K562 (cell line): ENCODE measurements at regions not wholly inside any gene's neighbourhood (a gene's known extent, or its start where the extent isn't known, plus 50 kb on each side); places are given as distances from the start of the nearest gene placed in this dataset.
A peak's percentile ranks its signal among the peaks of the same experiment; 100 is the strongest.

Source experiments
- ARID1B ChIP-seq: fragments of 450-650 bp; IDR thresholded peaks from 2 replicates; pipeline ENCODE4 v1.6.1; 2016; ENCODE audit warnings: antibody characterized with exemption, mild to moderate bottlenecking, inconsistent platforms
- GTF2F1 ChIP-seq: IDR thresholded peaks from 2 replicates; pipeline ENCODE4 v1.6.1; 2011; ENCODE audit warnings: low read depth, low read length, improper control_type of control experiment
- HNRNPLL ChIP-seq: fragments of 200-400 bp; formaldehyde crosslinking; IDR thresholded peaks from 2 replicates; pipeline ENCODE4 v1.6.1; 2017; ENCODE audit warnings: low read length, low read depth, mild to moderate bottlenecking; ENCODE audit not compliant: poor library complexity, severe bottlenecking
- HNRNPUL1 ChIP-seq: fragments of 200-400 bp; formaldehyde crosslinking; IDR thresholded peaks from 2 replicates; pipeline ENCODE4 v1.6.1; 2017; ENCODE audit warnings: low read length
- POLR2G ChIP-seq: fragments of 200-400 bp; formaldehyde crosslinking; IDR thresholded peaks from 2 replicates; pipeline ENCODE4 v1.6.1; 2017; ENCODE audit warnings: low read depth, mild to moderate bottlenecking, antibody characterized with exemption, low read length, moderate library complexity
- RFX7 ChIP-seq: fragments of 250-450 bp; sonication (Bioruptor Pico); IDR thresholded peaks from 2 replicates; pipeline ENCODE4 v1.5.1; 2021; ENCODE audit warnings: mild to moderate bottlenecking
- RUNX1 ChIP-seq: sonication (generic); IDR thresholded peaks from 2 replicates; pipeline ENCODE4 v1.6.1; 2016; ENCODE audit warnings: antibody characterized with exemption, low read depth
- SNRNP70 ChIP-seq: fragments of 200-400 bp; formaldehyde crosslinking; optimal IDR thresholded peaks from 2 replicates; pipeline ENCODE3; 2017; ENCODE audit warnings: low read depth, low read length
- TCF7L2 ChIP-seq: fragments of 150-350 bp; IDR thresholded peaks from 2 replicates; pipeline ENCODE4 v1.6.1; 2016; ENCODE audit warnings: low read depth, mild to moderate bottlenecking, low read length, moderate library complexity
- TEAD1 ChIP-seq, 2 experiments: fragments of 450-650 bp in 1 of 2; sonication (generic) in 1 of 2; formaldehyde crosslinking; IDR thresholded peaks; 2 replicates each; pipeline versions ENCODE4 v1.4.0 to v1.8.0; 2020 to 2022; ENCODE audit warnings: mild to moderate bottlenecking in 2 of 2, missing genetic modification reagents in 1 of 2
- XRCC4 ChIP-seq: IDR thresholded peaks from one replicate; pipeline ENCODE4 v1.6.1; 2011; ENCODE audit not compliant: insufficient read depth, insufficient read length; ENCODE audit errors: extremely low read depth
- ZKSCAN8 ChIP-seq: fragments of 200-800 bp; sonication (Bioruptor generic); IDR thresholded peaks from 2 replicates; pipeline ENCODE4 v1.6.1; 2016; ENCODE audit warnings: missing genetic modification characterization, missing compliant biosample characterization
- ZNF212 ChIP-seq: fragments of 450-650 bp; formaldehyde crosslinking; IDR thresholded peaks from 2 replicates; pipeline ENCODE4 v1.4.0; 2020; ENCODE audit warnings: mild to moderate bottlenecking
- ZNF444 ChIP-seq: fragments of 250-450 bp; sonication (Bioruptor Pico); IDR thresholded peaks from 2 replicates; pipeline ENCODE4 v1.4.0; 2020; ENCODE audit warnings: mild to moderate bottlenecking, moderate library complexity
- ZNF551 ChIP-seq: fragments of 250-450 bp; sonication (Bioruptor Pico); IDR thresholded peaks from 2 replicates; pipeline ENCODE4 v1.5.0; 2021; ENCODE audit warnings: mild to moderate bottlenecking, moderate library complexity
- TF ChIP-seq, protein P1 (sequence below): fragments of 200-600 bp; sonication (generic); IDR thresholded peaks from one replicate; pipeline ENCODE4 v1.6.1; 2012; ENCODE audit warnings: mild to moderate bottlenecking, low read depth, low read length, inconsistent platforms
- TF ChIP-seq, protein P2 (sequence below): fragments of 250-450 bp; sonication (Bioruptor Pico); IDR thresholded peaks from 2 replicates; pipeline ENCODE4 v1.8.0; 2022; ENCODE audit warnings: moderate library complexity, mild to moderate bottlenecking, inconsistent platforms

- TF ChIP-seq, protein P1, sequence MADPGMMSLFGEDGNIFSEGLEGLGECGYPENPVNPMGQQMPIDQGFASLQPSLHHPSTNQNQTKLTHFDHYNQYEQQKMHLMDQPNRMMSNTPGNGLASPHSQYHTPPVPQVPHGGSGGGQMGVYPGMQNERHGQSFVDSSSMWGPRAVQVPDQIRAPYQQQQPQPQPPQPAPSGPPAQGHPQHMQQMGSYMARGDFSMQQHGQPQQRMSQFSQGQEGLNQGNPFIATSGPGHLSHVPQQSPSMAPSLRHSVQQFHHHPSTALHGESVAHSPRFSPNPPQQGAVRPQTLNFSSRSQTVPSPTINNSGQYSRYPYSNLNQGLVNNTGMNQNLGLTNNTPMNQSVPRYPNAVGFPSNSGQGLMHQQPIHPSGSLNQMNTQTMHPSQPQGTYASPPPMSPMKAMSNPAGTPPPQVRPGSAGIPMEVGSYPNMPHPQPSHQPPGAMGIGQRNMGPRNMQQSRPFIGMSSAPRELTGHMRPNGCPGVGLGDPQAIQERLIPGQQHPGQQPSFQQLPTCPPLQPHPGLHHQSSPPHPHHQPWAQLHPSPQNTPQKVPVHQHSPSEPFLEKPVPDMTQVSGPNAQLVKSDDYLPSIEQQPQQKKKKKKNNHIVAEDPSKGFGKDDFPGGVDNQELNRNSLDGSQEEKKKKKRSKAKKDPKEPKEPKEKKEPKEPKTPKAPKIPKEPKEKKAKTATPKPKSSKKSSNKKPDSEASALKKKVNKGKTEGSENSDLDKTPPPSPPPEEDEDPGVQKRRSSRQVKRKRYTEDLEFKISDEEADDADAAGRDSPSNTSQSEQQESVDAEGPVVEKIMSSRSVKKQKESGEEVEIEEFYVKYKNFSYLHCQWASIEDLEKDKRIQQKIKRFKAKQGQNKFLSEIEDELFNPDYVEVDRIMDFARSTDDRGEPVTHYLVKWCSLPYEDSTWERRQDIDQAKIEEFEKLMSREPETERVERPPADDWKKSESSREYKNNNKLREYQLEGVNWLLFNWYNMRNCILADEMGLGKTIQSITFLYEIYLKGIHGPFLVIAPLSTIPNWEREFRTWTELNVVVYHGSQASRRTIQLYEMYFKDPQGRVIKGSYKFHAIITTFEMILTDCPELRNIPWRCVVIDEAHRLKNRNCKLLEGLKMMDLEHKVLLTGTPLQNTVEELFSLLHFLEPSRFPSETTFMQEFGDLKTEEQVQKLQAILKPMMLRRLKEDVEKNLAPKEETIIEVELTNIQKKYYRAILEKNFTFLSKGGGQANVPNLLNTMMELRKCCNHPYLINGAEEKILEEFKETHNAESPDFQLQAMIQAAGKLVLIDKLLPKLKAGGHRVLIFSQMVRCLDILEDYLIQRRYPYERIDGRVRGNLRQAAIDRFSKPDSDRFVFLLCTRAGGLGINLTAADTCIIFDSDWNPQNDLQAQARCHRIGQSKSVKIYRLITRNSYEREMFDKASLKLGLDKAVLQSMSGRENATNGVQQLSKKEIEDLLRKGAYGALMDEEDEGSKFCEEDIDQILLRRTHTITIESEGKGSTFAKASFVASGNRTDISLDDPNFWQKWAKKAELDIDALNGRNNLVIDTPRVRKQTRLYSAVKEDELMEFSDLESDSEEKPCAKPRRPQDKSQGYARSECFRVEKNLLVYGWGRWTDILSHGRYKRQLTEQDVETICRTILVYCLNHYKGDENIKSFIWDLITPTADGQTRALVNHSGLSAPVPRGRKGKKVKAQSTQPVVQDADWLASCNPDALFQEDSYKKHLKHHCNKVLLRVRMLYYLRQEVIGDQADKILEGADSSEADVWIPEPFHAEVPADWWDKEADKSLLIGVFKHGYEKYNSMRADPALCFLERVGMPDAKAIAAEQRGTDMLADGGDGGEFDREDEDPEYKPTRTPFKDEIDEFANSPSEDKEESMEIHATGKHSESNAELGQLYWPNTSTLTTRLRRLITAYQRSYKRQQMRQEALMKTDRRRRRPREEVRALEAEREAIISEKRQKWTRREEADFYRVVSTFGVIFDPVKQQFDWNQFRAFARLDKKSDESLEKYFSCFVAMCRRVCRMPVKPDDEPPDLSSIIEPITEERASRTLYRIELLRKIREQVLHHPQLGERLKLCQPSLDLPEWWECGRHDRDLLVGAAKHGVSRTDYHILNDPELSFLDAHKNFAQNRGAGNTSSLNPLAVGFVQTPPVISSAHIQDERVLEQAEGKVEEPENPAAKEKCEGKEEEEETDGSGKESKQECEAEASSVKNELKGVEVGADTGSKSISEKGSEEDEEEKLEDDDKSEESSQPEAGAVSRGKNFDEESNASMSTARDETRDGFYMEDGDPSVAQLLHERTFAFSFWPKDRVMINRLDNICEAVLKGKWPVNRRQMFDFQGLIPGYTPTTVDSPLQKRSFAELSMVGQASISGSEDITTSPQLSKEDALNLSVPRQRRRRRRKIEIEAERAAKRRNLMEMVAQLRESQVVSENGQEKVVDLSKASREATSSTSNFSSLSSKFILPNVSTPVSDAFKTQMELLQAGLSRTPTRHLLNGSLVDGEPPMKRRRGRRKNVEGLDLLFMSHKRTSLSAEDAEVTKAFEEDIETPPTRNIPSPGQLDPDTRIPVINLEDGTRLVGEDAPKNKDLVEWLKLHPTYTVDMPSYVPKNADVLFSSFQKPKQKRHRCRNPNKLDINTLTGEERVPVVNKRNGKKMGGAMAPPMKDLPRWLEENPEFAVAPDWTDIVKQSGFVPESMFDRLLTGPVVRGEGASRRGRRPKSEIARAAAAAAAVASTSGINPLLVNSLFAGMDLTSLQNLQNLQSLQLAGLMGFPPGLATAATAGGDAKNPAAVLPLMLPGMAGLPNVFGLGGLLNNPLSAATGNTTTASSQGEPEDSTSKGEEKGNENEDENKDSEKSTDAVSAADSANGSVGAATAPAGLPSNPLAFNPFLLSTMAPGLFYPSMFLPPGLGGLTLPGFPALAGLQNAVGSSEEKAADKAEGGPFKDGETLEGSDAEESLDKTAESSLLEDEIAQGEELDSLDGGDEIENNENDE: no peak
- TF ChIP-seq TEAD1 (CRISPR knock-in tag; IDR thresholded peaks at IDR 0.05): peak; percentile 18 to 56; a peak in 1 of 4 replicates
- no peak for TF ChIP-seq RFX7 (CRISPR knock-in tag)
- TF ChIP-seq ZNF551 (CRISPR knock-in tag): no peak
- TF ChIP-seq ZKSCAN8: peak; percentile 71; the same call in 1 of the 2 replicates
- TF ChIP-seq ZNF444 (CRISPR knock-in tag): no peak
- TF ChIP-seq SNRNP70: no peak
- TF ChIP-seq RUNX1: peak; percentile 85; the same call in 1 of the 2 replicates
- no peak for TF ChIP-seq XRCC4
- peak; percentile 57 for TF ChIP-seq HNRNPLL
- no peak for TF ChIP-seq ZNF212 (CRISPR knock-in tag)
- peak; percentile 97 for TF ChIP-seq ARID1B
- no peak for TF ChIP-seq HNRNPUL1
- TF ChIP-seq TCF7L2: 0 out of 2 replicates have a peak, but pooled peaks have one; percentile 33
- TF ChIP-seq POLR2G: no peak
- TF ChIP-seq, protein P2, sequence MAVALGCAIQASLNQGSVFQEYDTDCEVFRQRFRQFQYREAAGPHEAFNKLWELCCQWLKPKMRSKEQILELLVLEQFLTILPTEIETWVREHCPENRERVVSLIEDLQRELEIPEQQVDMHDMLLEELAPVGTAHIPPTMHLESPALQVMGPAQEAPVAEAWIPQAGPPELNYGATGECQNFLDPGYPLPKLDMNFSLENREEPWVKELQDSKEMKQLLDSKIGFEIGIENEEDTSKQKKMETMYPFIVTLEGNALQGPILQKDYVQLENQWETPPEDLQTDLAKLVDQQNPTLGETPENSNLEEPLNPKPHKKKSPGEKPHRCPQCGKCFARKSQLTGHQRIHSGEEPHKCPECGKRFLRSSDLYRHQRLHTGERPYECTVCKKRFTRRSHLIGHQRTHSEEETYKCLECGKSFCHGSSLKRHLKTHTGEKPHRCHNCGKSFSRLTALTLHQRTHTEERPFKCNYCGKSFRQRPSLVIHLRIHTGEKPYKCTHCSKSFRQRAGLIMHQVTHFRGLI (CRISPR knock-in tag): peak; percentile 73; the same call in 1 of the 2 replicates
- TF ChIP-seq GTF2F1: no peak
These were observed 401.2 kb upstream of the NR2F2 start (continued) for GRCh38 chr15:95929232-95929846.
